ENCODE measurements at regions not wholly inside any gene's neighbourhood (a gene's known extent, or its start where the extent isn't known, plus 50 kb on each side); places are given as distances from the start of the nearest gene placed in this dataset.

GRCh38 chr13:109608059-109608458, 178.3 kb downstream of the IRS2 start:
- no peak for DNase-seq (ENCODE audit: low spot score)
- intact Hi-C loops (cut with DNase I), result no loop called here

- intact Hi-C loops (cut with DNase I), result no loop called here
- DNase-seq (ENCODE audit: low spot score), result no peak
Measured at GRCh38 chr13:109606520-109606919, 179.9 kb downstream of the IRS2 start.

- intact Hi-C loops (cut with DNase I), result no loop called here
- DNase-seq (ENCODE audit: low spot score), result no peak
Measured at GRCh38 chr13:109605846-109606245, 180.5 kb downstream of the IRS2 start.

- intact Hi-C loops (cut with DNase I), result no loop called here
- no peak for DNase-seq (ENCODE audit: low spot score)
Measured at GRCh38 chr13:109604894-109605293, 181.5 kb downstream of the IRS2 start.

- intact Hi-C loops (cut with DNase I), result no loop called here
Measured at GRCh38 chr13:109602356-109602755, 184.0 kb downstream of the IRS2 start.

GRCh38 chr13:109599901-109600657, 186.3 kb downstream of the IRS2 start:
- DNase-seq (ENCODE audit: low spot score), result no peak
- intact Hi-C loops (cut with DNase I), result no loop called here

More at GRCh38 chr13:109602356-109602755, 184.0 kb downstream of the IRS2 start:
- no peak for DNase-seq (ENCODE audit: low spot score)

GRCh38 chr13:109595471-109595870, 190.9 kb downstream of the IRS2 start:
- intact Hi-C loops (cut with DNase I), result no loop called here
- DNase-seq (ENCODE audit: low spot score), result no peak

GRCh38 chr13:109593230-109593629, 193.2 kb downstream of the IRS2 start:
- DNase-seq (ENCODE audit: low spot score), result no peak
- intact Hi-C loops (cut with DNase I), result no loop called here

GRCh38 chr13:109592770-109593169, 193.6 kb downstream of the IRS2 start:
- intact Hi-C loops (cut with DNase I), result no loop called here
- no peak for DNase-seq (ENCODE audit: low spot score)

- no peak for DNase-seq (ENCODE audit: low spot score)
Measured at GRCh38 chr13:109587689-109588088, 198.7 kb downstream of the IRS2 start.

GRCh38 chr13:109586509-109587346, 199.7 kb downstream of the IRS2 start:
- no peak for DNase-seq (ENCODE audit: low spot score)
- intact Hi-C loops (cut with DNase I), result no loop called here

More at GRCh38 chr13:109587689-109588088, 198.7 kb downstream of the IRS2 start:
- intact Hi-C loops (cut with DNase I), result no loop called here

GRCh38 chr13:109584844-109585361, 201.5 kb downstream of the IRS2 start:
- intact Hi-C loops (cut with DNase I), result no loop called here
- DNase-seq (ENCODE audit: low spot score), result no peak

GRCh38 chr13:109577191-109577700, 209.1 kb downstream of the IRS2 start:
- no peak for DNase-seq (ENCODE audit: low spot score)
- intact Hi-C loops (cut with DNase I), result no loop called here

GRCh38 chr13:109576331-109576813, 210.0 kb downstream of the IRS2 start:
- intact Hi-C loops (cut with DNase I), result no loop called here
- DNase-seq (ENCODE audit: low spot score), result no peak

- DNase-seq (ENCODE audit: low spot score), result no peak
- intact Hi-C loops (cut with DNase I), result no loop called here
Measured at GRCh38 chr13:109575821-109576220, 210.6 kb downstream of the IRS2 start.

GRCh38 chr13:109572389-109572788, 214.0 kb downstream of the IRS2 start:
- intact Hi-C loops (cut with DNase I), result no loop called here
- DNase-seq (ENCODE audit: low spot score), result no peak

GRCh38 chr13:109569958-109570711, 216.2 kb downstream of the IRS2 start:
- intact Hi-C loops (cut with DNase I), result no loop called here
- no peak for DNase-seq (ENCODE audit: low spot score)

GRCh38 chr13:109568339-109568818, 218.0 kb downstream of the IRS2 start:
- no peak for DNase-seq (ENCODE audit: low spot score)
- intact Hi-C loops (cut with DNase I), result no loop called here

GRCh38 chr13:109567315-109567714, 219.1 kb downstream of the IRS2 start:
- intact Hi-C loops (cut with DNase I), result no loop called here
- DNase-seq (ENCODE audit: low spot score), result no peak

Measured in cardiac septum (tissue), 1 donor.